K562 (cell line): ENCODE measurements at regions not wholly inside any gene's neighbourhood (a gene's known extent, or its start where the extent isn't known, plus 50 kb on each side); places are given as distances from the start of the nearest gene placed in this dataset.

Source experiments
- ATAC-seq: fragments of 200-7000 bp; cut with Tn5 transposase; 3 replicates; pipeline ENCODE4 v1.9.1; 2020; ENCODE audit warnings: moderate library complexity
- BruUV-seq: library from RNA; stranded (reverse); fragments of 400-500 nt; replicated peaks from 2 replicates; lab custom pipeline; 2021; lab: Mats Ljungman, UMichigan
- CTCF ChIA-PET: fragments of 300-600 bp; formaldehyde crosslinking; extraction: SDS; loops from one replicate; lab custom pipeline; 2021; ENCODE audit warnings: low intra/inter-chr PET ratio; lab: Yijun Ruan, JAX
- POLR2A ChIA-PET: fragments of 300-600, 350-650 bp; sonication (Branson Sonifier 250); formaldehyde crosslinking; extraction: SDS; loops from one replicate; lab custom pipeline; 2021; ENCODE audit warnings: antibody characterized with exemption, inconsistent platforms; lab: Yijun Ruan, JAX
- DNase-seq, 4 experiments: peaks; one replicate each; pipeline versions ENCODE4 v3.0.0 to v3.0.0-alpha.2; 2011 to 2018; ENCODE audit warnings: low spot score in 3 of 4, mixed read lengths in 3 of 4; ENCODE audit errors: extremely low read depth in 1 of 4
- FAIRE-seq: peaks from 2 replicates; lab custom pipeline; 2011; peaks lifted over from hg19 to GRCh38; lab: Jason Lieb, UNC
- H2AFZ ChIP-seq: 2 replicates; pipeline ENCODE4 v1.6.0; 2011; ENCODE audit warnings: low read depth, low read length, control low read depth, inconsistent platforms
- H3K27ac ChIP-seq: fragments of 200-600 bp; 3 replicates; pipeline ENCODE4 v1.8.0; 2011; ENCODE audit warnings: low read depth, mild to moderate bottlenecking, control low read depth, inconsistent platforms, low read length, moderate library complexity, mixed read lengths; ENCODE audit errors: extremely low read depth
- H3K27me3 ChIP-seq, 2 experiments: fragments of 300-600 bp in 1 of 2; 2 replicates in 1 of 2; 3 replicates in 1 of 2; pipeline versions ENCODE4 v1.6.0 to v1.8.0; 2011; ENCODE audit warnings: inconsistent platforms in 2 of 2, low read length in 2 of 2, mild to moderate bottlenecking in 1 of 2, mixed read lengths in 1 of 2, moderate library complexity in 1 of 2; ENCODE audit not compliant: control insufficient read depth in 2 of 2, insufficient read depth in 2 of 2
- H3K36me3 ChIP-seq: fragments of 300-600 bp; 3 replicates; pipeline ENCODE4 v1.8.0; 2011; ENCODE audit warnings: mild to moderate bottlenecking, low read length, inconsistent platforms; ENCODE audit not compliant: control insufficient read depth, insufficient read depth
- H3K4me1 ChIP-seq, 2 experiments: fragments of 200-600 bp in 1 of 2; replicated peaks in 1 of 2; 2 replicates in 1 of 2; 3 replicates in 1 of 2; pipeline versions ENCODE4 v1.5.1 to v1.8.0; 2011; ENCODE audit warnings: inconsistent platforms in 2 of 2, low read length in 2 of 2, mild to moderate bottlenecking in 1 of 2, mixed read lengths in 1 of 2, moderate library complexity in 1 of 2; ENCODE audit not compliant: control insufficient read depth in 2 of 2, insufficient read depth in 2 of 2
- H3K4me2 ChIP-seq: 2 replicates; pipeline ENCODE4 v1.6.1; 2011; ENCODE audit warnings: low read length, control low read depth, inconsistent platforms, mixed read lengths; ENCODE audit not compliant: insufficient read depth
- H3K4me3 ChIP-seq: fragments of 200-600 bp; sonication (generic), shearing (Covaris generic); 2 replicates; pipeline ENCODE4 v1.5.1; 2016; ENCODE audit warnings: control low read depth, inconsistent platforms
- H3K79me2 ChIP-seq: fragments of 200-600 bp; 3 replicates; pipeline ENCODE4 v1.8.0; 2011; ENCODE audit warnings: low read length, inconsistent platforms; ENCODE audit not compliant: control insufficient read depth, insufficient read depth
- H3K9ac ChIP-seq, 2 experiments: 2 replicates each; pipeline versions ENCODE4 v1.6.0 to v1.6.1; 2011; ENCODE audit warnings: low read depth in 2 of 2, low read length in 2 of 2, control low read depth in 1 of 2, inconsistent platforms in 1 of 2, mild to moderate bottlenecking in 1 of 2, mixed read lengths in 1 of 2; ENCODE audit not compliant: insufficient read depth in 1 of 2
- H3K9me1 ChIP-seq: one replicate; pipeline ENCODE4 v1.6.0; 2011; ENCODE audit warnings: inconsistent platforms, mild to moderate bottlenecking, low read length, moderate library complexity; ENCODE audit not compliant: control insufficient read depth, insufficient read depth
- H3K9me3 ChIP-seq: replicated peaks from 2 replicates; pipeline ENCODE4 v1.5.1; 2011; ENCODE audit warnings: low read depth, low read length, inconsistent platforms; ENCODE audit not compliant: control insufficient read depth, insufficient read depth
- H4K20me1 ChIP-seq: replicated peaks from 2 replicates; pipeline ENCODE4 v1.6.1; 2011; ENCODE audit warnings: low read length, inconsistent platforms, mixed read lengths; ENCODE audit not compliant: control insufficient read depth, insufficient read depth
- EHMT2 ChIP-seq: fragments of 450-650 bp; IDR thresholded peaks from 2 replicates; pipeline ENCODE4 v1.6.1; 2018; ENCODE audit warnings: antibody characterized with exemption
- FOXM1 ChIP-seq, 2 experiments: fragments of 450-650 bp in 1 of 2; sonication (generic) in 1 of 2; formaldehyde crosslinking in 1 of 2; IDR thresholded peaks; 2 replicates each; pipeline versions ENCODE4 v1.6.1 to v1.9.0; 2017 to 2022; ENCODE audit warnings: low read depth in 2 of 2, mild to moderate bottlenecking in 2 of 2, missing genetic modification reagents in 1 of 2, moderate library complexity in 1 of 2
- PTBP1 ChIP-seq: fragments of 200-400 bp; formaldehyde crosslinking; IDR thresholded peaks from 2 replicates; pipeline ENCODE4 v1.6.1; 2017; ENCODE audit warnings: low read depth, low read length
- PTTG1 ChIP-seq: fragments of 450-650 bp; IDR thresholded peaks from 2 replicates; pipeline ENCODE4 v1.6.1; 2016; ENCODE audit warnings: low read depth, mild to moderate bottlenecking, missing genetic modification characterization, missing compliant biosample characterization
- SPI1 ChIP-seq: IDR thresholded peaks from 2 replicates; pipeline ENCODE4 v1.6.1; 2011; ENCODE audit warnings: low read depth, low read length, control low read depth, borderline replicate concordance
- TCF7L2 ChIP-seq: fragments of 150-350 bp; IDR thresholded peaks from 2 replicates; pipeline ENCODE4 v1.6.1; 2016; ENCODE audit warnings: low read depth, mild to moderate bottlenecking, low read length, moderate library complexity
- ZC3H8 ChIP-seq: fragments of 450-650 bp; IDR thresholded peaks from 2 replicates; pipeline ENCODE4 v1.6.1; 2017
- ZNF12 ChIP-seq: sonication (generic); formaldehyde crosslinking; IDR thresholded peaks from 2 replicates; pipeline ENCODE4 v1.4.0; 2020; ENCODE audit warnings: mild to moderate bottlenecking, missing genetic modification reagents
- ZZZ3 ChIP-seq: fragments of 450-650 bp; IDR thresholded peaks from 2 replicates; pipeline ENCODE4 v1.6.1; 2016; ENCODE audit warnings: antibody characterized with exemption, mild to moderate bottlenecking, moderate library complexity
- WGBS: fragments of 100-300 bp; shearing (Covaris generic); methylation state at CpG from one replicate; pipeline ENCODE4 v1.1.6; 2016; ENCODE audit warnings: low coverage, mixed read lengths; ENCODE audit not compliant: insufficient coverage; ENCODE audit errors: missing lambda C conversion rate; 5-methylcytosine and 5-hydroxymethylcytosine counted together
- in situ Hi-C: fragments of 300-500 bp; cut with MboI; formaldehyde crosslinking; loops from 4 replicates; pipeline ENCODE4 v1.15.0; 2018; ENCODE audit warnings: inconsistent platforms, mixed read lengths
- intact Hi-C: fragments of 100-400 bp; cut with micrococcal nuclease; formaldehyde crosslinking; loops from 2 replicates; pipeline ENCODE4 v1.14.2; 2022
- TF ChIP-seq, protein P1 (sequence below), 2 experiments: fragments of 450-650 bp; IDR thresholded peaks; 2 replicates each; pipeline ENCODE4 v1.6.1; 2018; ENCODE audit warnings: mild to moderate bottlenecking in 2 of 2, low read depth in 1 of 2; ENCODE audit not compliant: partially characterized antibody in 2 of 2
- TF ChIP-seq, protein P2 (sequence below): fragments of 250-450 bp; sonication (Bioruptor Pico); IDR thresholded peaks from 2 replicates; pipeline ENCODE4 v1.5.0; 2022; ENCODE audit warnings: mild to moderate bottlenecking

DNA sequence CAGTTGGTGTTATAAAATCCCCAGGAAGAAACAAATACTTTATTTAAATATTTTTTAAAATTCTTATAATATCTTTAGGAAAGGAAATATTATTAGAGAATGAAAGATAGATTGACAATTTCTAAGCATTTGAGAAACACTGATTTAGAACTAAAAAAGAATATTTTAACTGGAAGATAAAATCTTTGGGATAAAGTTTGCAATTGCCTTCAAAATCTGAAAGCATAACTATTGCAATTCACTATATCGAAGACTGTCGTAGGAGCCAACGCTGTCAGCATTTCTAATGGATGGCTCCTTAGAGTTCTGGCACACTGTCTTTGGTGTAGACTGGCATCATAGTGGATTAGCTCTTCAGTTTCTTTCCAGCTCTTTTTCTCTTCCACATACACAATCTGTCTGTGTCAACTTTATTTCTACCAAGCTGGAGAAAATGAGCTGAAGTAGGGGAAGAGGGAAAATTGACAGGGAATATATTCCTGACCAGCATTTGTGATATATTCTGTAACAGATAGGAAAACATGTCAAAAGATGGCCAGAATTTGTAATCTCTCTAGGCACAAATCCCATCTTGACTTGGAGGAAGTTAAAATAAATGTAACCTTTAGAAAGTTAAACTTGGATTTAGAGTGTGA is 1561.4 kb downstream of the MAT2B start:
- no peak overlapping the region for H3K9ac ChIP-seq
- no peak overlapping the region for H2AFZ ChIP-seq
- no peak for ATAC-seq
- FAIRE-seq: no peak
- H3K9me3 ChIP-seq: no peaks in the 10 kb centered on the region; the same call in 1 of the 2 replicates
- DNase-seq: no peak
- H3K27ac ChIP-seq: no peak overlapping the region
- POLR2A ChIA-PET: no interaction called here
- in situ Hi-C loops (no loop called here), intact Hi-C loops (no loop called here)
- TF ChIP-seq PTBP1 (no peak), ZZZ3 (no peak), ZNF12 (no peak), EHMT2 (no peak), SPI1 (no peak), TCF7L2 (no peak), FOXM1 (IDR thresholded peaks at IDR 0.05; ENCODE audit: low read depth) (no peak), FOXM1 (CRISPR knock-in tag; IDR thresholded peaks at IDR 0.05; ENCODE audit: low read depth) (no peak), ZC3H8 (no peak), PTTG1 (no peak)
- TF ChIP-seq, protein P1, sequence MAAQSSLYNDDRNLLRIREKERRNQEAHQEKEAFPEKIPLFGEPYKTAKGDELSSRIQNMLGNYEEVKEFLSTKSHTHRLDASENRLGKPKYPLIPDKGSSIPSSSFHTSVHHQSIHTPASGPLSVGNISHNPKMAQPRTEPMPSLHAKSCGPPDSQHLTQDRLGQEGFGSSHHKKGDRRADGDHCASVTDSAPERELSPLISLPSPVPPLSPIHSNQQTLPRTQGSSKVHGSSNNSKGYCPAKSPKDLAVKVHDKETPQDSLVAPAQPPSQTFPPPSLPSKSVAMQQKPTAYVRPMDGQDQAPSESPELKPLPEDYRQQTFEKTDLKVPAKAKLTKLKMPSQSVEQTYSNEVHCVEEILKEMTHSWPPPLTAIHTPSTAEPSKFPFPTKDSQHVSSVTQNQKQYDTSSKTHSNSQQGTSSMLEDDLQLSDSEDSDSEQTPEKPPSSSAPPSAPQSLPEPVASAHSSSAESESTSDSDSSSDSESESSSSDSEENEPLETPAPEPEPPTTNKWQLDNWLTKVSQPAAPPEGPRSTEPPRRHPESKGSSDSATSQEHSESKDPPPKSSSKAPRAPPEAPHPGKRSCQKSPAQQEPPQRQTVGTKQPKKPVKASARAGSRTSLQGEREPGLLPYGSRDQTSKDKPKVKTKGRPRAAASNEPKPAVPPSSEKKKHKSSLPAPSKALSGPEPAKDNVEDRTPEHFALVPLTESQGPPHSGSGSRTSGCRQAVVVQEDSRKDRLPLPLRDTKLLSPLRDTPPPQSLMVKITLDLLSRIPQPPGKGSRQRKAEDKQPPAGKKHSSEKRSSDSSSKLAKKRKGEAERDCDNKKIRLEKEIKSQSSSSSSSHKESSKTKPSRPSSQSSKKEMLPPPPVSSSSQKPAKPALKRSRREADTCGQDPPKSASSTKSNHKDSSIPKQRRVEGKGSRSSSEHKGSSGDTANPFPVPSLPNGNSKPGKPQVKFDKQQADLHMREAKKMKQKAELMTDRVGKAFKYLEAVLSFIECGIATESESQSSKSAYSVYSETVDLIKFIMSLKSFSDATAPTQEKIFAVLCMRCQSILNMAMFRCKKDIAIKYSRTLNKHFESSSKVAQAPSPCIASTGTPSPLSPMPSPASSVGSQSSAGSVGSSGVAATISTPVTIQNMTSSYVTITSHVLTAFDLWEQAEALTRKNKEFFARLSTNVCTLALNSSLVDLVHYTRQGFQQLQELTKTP (IDR thresholded peaks at IDR 0.05; ENCODE audit: low read depth in 1 of 2, partially characterized antibody in 2 of 2): no peak
- TF ChIP-seq, protein P2, sequence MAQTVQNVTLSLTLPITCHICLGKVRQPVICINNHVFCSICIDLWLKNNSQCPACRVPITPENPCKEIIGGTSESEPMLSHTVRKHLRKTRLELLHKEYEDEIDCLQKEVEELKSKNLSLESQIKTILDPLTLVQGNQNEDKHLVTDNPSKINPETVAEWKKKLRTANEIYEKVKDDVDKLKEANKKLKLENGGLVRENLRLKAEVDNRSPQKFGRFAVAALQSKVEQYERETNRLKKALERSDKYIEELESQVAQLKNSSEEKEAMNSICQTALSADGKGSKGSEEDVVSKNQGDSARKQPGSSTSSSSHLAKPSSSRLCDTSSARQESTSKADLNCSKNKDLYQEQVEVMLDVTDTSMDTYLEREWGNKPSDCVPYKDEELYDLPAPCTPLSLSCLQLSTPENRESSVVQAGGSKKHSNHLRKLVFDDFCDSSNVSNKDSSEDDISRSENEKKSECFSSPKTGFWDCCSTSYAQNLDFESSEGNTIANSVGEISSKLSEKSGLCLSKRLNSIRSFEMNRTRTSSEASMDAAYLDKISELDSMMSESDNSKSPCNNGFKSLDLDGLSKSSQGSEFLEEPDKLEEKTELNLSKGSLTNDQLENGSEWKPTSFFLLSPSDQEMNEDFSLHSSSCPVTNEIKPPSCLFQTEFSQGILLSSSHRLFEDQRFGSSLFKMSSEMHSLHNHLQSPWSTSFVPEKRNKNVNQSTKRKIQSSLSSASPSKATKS: no peak
- H4K20me1 ChIP-seq: no peaks in the 10 kb centered on the region
- H3K27me3 ChIP-seq: no peaks in the 10 kb centered on the region
- H3K9me1 ChIP-seq: no peaks in the 10 kb centered on the region
- WGBS: 0% methylated on average over 3 of the region's 3 CpGs
- no peaks in the 10 kb centered on the region for H3K4me1 ChIP-seq
- no TSS peak for BruUV-seq
- no peak overlapping the region for H3K4me2 ChIP-seq
- CTCF ChIA-PET: no interaction called here
- H3K79me2 ChIP-seq: no peaks in the 10 kb centered on the region
- H3K4me3 ChIP-seq: no peak overlapping the region
- H3K36me3 ChIP-seq: no peaks in the 10 kb centered on the region
